ENCODE measurements at regions not wholly inside any gene's neighbourhood (a gene's known extent, or its start where the extent isn't known, plus 50 kb on each side); places are given as distances from the start of the nearest gene placed in this dataset.

DNA sequence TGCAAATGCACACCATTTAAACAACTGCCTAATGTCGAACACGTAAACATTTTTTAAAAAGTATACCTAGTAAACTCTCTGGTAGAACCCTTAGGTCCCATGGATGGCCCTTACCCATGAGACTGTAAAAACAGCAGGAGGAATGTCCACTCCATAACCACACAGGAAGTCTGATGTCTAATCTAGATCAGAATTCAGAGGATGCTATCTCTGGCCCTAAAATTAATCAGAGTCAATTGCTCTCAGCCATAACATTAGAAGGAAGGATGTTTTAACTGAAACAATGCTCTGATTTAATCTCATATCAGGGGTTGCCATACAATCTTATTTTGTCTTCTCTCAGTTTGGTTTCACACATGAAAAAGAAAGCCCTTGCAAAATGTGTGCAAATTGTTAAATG is 416.3 kb upstream of the PIK3C3 start:
- ChIA-PET POLR2A (no interaction called here), CTCF (ENCODE audit: unreplicated experiment) (no interaction called here)
- TF ChIP-seq EZH2phosphoT487 (IDR thresholded peaks at IDR 0.05; ENCODE audit: borderline replicate concordance, low read depth, low read length), result no peak
- TF ChIP-seq, protein P1, sequence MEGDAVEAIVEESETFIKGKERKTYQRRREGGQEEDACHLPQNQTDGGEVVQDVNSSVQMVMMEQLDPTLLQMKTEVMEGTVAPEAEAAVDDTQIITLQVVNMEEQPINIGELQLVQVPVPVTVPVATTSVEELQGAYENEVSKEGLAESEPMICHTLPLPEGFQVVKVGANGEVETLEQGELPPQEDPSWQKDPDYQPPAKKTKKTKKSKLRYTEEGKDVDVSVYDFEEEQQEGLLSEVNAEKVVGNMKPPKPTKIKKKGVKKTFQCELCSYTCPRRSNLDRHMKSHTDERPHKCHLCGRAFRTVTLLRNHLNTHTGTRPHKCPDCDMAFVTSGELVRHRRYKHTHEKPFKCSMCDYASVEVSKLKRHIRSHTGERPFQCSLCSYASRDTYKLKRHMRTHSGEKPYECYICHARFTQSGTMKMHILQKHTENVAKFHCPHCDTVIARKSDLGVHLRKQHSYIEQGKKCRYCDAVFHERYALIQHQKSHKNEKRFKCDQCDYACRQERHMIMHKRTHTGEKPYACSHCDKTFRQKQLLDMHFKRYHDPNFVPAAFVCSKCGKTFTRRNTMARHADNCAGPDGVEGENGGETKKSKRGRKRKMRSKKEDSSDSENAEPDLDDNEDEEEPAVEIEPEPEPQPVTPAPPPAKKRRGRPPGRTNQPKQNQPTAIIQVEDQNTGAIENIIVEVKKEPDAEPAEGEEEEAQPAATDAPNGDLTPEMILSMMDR (conservative IDR thresholded peaks at IDR 0.05; ENCODE audit: low read length), result no peak
- no peak overlapping the region for H3K27ac ChIP-seq (ENCODE audit: low read depth, low read length, poor library complexity, severe bottlenecking)
- no peaks in the 10 kb centered on the region for H3K36me3 ChIP-seq (ENCODE audit: insufficient read depth, low read length)
- no peak for DNase-seq (ENCODE audit: low spot score)
- no peak overlapping the region for H3K4me2 ChIP-seq (ENCODE audit: low read length)
- no peak overlapping the region for H3K4me3 ChIP-seq (ENCODE audit: low read depth, low read length, poor library complexity, severe bottlenecking)
- no TSS peak for BruUV-seq (replicated peaks)
- H3K9me3 ChIP-seq (ENCODE audit: low read length), result no peaks in the 10 kb centered on the region
- no peaks in the 10 kb centered on the region for H3K4me1 ChIP-seq (ENCODE audit: insufficient read depth, low read length, poor library complexity, severe bottlenecking)
- intact Hi-C loops (cut with micrococcal nuclease; ENCODE audit: unreplicated experiment), result no loop called here
- no peaks in the 10 kb centered on the region for H3K9me2 ChIP-seq (ENCODE audit: insufficient read depth, low read length)
- no peaks in the 10 kb centered on the region for H3K79me2 ChIP-seq (ENCODE audit: insufficient read depth, low read depth, low read length)
- H2AFZ ChIP-seq (ENCODE audit: low read length), result no peak overlapping the region
- H4K20me1 ChIP-seq (ENCODE audit: insufficient read depth, low read length), result no peaks in the 10 kb centered on the region

DNA sequence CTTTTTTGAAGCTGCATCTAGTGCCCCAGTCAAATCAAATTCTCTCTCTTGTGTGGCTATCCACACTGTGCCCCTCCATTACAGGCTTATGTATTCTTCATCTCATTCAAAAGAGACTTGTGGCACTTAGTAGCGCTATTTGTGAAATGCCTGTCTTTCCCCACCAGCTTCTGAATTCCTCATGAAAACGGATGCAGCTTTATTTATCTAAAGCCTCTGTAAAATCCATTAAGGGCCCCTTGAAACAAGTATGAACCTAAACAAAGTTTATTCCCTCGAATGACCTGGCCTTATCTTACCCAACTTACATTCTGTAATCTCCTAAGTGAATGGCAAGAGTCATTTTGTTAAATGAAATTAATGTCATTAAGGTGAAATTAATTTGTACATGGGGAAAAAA is 417.4 kb upstream of the PIK3C3 start:
- DNase-seq (ENCODE audit: low spot score), result no peak
- CTCF ChIA-PET (ENCODE audit: unreplicated experiment), result no interaction called here
- H3K4me1 ChIP-seq (ENCODE audit: insufficient read depth, low read length, poor library complexity, severe bottlenecking), result no peaks in the 10 kb centered on the region
- no peaks in the 10 kb centered on the region for H3K9me2 ChIP-seq (ENCODE audit: insufficient read depth, low read length)
- H3K4me3 ChIP-seq (ENCODE audit: low read depth, low read length, poor library complexity, severe bottlenecking), result no peak overlapping the region
- H3K36me3 ChIP-seq (ENCODE audit: insufficient read depth, low read length), result no peaks in the 10 kb centered on the region
- H3K9me3 ChIP-seq (ENCODE audit: low read length), result no peaks in the 10 kb centered on the region
- intact Hi-C loops (cut with micrococcal nuclease; ENCODE audit: unreplicated experiment), result no loop called here
- H3K79me2 ChIP-seq (ENCODE audit: insufficient read depth, low read depth, low read length), result no peaks in the 10 kb centered on the region
- no peak overlapping the region for H3K27ac ChIP-seq (ENCODE audit: low read depth, low read length, poor library complexity, severe bottlenecking)
- POLR2A ChIA-PET, result no interaction called here
- no peak overlapping the region for H2AFZ ChIP-seq (ENCODE audit: low read length)
- TF ChIP-seq, protein P1 (conservative IDR thresholded peaks at IDR 0.05; ENCODE audit: low read length), result no peak
- TF ChIP-seq EZH2phosphoT487 (IDR thresholded peaks at IDR 0.05; ENCODE audit: borderline replicate concordance, low read depth, low read length), result no peak
- H3K4me2 ChIP-seq (ENCODE audit: low read length), result no peak overlapping the region
- H4K20me1 ChIP-seq (ENCODE audit: insufficient read depth, low read length), result no peaks in the 10 kb centered on the region
- BruUV-seq (replicated peaks), result no TSS peak

DNA sequence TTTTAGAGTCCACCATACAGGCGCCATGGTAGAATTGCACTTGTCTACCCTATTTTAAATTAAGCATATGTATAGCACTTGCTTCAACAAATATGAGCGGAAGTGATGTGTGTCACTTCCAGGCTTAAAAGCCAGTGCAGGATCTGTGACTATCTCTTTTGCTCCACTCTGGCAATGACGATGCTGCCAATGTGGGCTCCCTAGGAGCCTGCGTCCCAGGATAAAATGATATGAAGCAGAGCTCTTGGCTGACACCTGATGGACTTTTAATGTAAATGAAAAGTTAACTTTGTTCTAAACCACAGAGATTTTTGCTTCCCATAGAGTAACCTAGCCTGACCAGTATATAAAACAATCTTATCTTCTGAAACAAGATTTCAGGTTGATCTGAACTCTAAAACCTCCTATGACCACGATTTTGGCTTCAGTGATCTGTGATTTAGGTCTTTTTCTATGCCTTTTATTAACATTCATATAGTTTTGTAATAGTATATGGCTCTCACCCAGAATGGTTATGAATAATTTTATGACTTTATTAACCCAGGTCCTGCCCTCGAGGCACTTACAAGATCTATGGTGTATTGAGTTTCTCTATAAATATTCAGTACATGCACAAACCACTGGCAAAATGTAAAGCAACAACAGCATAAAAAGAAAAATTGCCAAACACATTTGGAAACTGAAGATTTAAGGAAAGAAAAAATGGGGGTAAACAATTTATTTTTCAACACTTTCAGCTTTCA is 422.5 kb upstream of the PIK3C3 start:
- TF ChIP-seq EZH2phosphoT487 (IDR thresholded peaks at IDR 0.05; ENCODE audit: borderline replicate concordance, low read depth, low read length), result no peak
- TF ChIP-seq, protein P1 (conservative IDR thresholded peaks at IDR 0.05; ENCODE audit: low read length), result no peak
- Histone ChIP-seq H3K4me3 (ENCODE audit: low read depth, low read length, poor library complexity, severe bottlenecking) (no peak overlapping the region), H3K4me2 (ENCODE audit: low read length) (no peak overlapping the region), H3K4me1 (ENCODE audit: insufficient read depth, low read length, poor library complexity, severe bottlenecking) (no peaks in the 10 kb centered on the region), H3K36me3 (ENCODE audit: insufficient read depth, low read length) (no peaks in the 10 kb centered on the region), H3K9me3 (ENCODE audit: low read length) (no peaks in the 10 kb centered on the region), H3K9me2 (ENCODE audit: insufficient read depth, low read length) (no peaks in the 10 kb centered on the region), H3K79me2 (ENCODE audit: insufficient read depth, low read depth, low read length) (no peaks in the 10 kb centered on the region), H4K20me1 (ENCODE audit: insufficient read depth, low read length) (no peaks in the 10 kb centered on the region), H3K27ac (ENCODE audit: low read depth, low read length, poor library complexity, severe bottlenecking) (no peak overlapping the region), H2AFZ (ENCODE audit: low read length) (no peak overlapping the region)
- no TSS peak for BruUV-seq (replicated peaks)
- no peak for DNase-seq (ENCODE audit: low spot score)
- intact Hi-C loops (cut with micrococcal nuclease; ENCODE audit: unreplicated experiment), result no loop called here
- CTCF ChIA-PET (ENCODE audit: unreplicated experiment), result no interaction called here
- POLR2A ChIA-PET, result no interaction called here
